ENCODE measurements at regions not wholly inside any gene's neighbourhood (a gene's known extent, or its start where the extent isn't known, plus 50 kb on each side); places are given as distances from the start of the nearest gene placed in this dataset.

DNA sequence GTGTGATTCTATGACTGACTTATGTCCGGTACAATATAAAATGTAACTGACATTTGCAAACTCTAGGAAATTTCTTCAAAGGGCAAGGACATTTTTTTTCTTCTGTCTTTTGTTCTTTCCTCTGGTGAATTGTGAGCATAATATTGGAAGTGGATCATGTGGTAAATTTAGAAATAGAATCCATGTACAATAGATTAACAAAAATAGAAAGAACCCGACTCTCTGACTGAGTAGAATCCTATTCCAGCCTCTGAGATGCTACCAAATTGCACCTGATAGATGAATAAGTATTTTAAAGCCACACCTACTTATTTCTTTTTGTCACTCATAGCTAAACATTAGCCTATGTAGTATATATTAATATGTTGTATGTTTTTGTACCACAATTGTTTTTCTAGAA is 860.3 kb downstream of the LUZP2 start:
- TF ChIP-seq, protein P1, sequence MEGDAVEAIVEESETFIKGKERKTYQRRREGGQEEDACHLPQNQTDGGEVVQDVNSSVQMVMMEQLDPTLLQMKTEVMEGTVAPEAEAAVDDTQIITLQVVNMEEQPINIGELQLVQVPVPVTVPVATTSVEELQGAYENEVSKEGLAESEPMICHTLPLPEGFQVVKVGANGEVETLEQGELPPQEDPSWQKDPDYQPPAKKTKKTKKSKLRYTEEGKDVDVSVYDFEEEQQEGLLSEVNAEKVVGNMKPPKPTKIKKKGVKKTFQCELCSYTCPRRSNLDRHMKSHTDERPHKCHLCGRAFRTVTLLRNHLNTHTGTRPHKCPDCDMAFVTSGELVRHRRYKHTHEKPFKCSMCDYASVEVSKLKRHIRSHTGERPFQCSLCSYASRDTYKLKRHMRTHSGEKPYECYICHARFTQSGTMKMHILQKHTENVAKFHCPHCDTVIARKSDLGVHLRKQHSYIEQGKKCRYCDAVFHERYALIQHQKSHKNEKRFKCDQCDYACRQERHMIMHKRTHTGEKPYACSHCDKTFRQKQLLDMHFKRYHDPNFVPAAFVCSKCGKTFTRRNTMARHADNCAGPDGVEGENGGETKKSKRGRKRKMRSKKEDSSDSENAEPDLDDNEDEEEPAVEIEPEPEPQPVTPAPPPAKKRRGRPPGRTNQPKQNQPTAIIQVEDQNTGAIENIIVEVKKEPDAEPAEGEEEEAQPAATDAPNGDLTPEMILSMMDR (conservative IDR thresholded peaks at IDR 0.05; ENCODE audit: low read depth, low read length), result no peak
- no peak overlapping the region for H3K4me3 ChIP-seq (ENCODE audit: low read length)
- DNase-seq (ENCODE audit: low read depth), result no peak

DNA sequence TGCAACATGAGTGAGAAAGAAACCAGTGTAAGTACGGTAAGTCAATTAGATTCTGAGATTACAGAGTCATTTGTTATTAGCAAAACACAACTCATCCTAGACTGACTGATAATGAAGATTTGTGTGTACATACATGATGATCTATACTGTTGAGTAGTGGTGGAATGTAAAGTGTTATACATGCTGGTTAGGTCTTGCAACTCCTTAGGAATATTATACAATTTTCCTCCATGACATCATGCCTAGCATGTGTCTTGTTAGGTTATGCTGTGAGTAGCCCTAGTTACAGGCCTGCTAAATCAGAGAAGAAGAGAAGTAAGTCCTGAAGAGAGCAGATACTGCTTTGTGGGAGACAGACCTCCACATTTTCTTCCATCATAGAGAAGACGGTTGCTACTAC is 880.6 kb downstream of the LUZP2 start:
- H3K4me3 ChIP-seq (ENCODE audit: low read length), result no peak overlapping the region
- DNase-seq (ENCODE audit: low read depth), result no peak
- TF ChIP-seq, protein P1 (conservative IDR thresholded peaks at IDR 0.05; ENCODE audit: low read depth, low read length), result no peak

DNA sequence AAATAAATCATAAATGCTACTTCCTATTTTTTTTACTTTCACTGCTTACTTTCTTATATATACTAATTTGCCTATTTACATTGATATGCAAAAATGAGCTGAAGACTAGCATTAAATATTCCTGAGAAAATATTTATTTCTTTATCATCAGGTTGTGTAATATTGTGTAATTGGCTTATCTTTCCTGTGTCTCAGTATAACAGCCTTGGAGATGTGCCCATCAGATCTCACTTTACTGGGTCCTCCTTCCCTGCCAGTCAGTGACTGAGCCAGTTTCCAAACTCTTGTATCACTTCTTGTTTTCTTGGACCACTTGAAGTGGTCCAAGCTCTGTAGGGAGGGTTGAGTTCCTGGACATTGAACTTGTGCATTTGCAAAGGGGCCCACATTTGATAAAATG is 900.0 kb downstream of the LUZP2 start:
- DNase-seq (ENCODE audit: low read depth), result no peak
- H3K4me3 ChIP-seq (ENCODE audit: low read length), result no peak overlapping the region
- TF ChIP-seq, protein P1 (conservative IDR thresholded peaks at IDR 0.05; ENCODE audit: low read depth, low read length), result no peak

DNA sequence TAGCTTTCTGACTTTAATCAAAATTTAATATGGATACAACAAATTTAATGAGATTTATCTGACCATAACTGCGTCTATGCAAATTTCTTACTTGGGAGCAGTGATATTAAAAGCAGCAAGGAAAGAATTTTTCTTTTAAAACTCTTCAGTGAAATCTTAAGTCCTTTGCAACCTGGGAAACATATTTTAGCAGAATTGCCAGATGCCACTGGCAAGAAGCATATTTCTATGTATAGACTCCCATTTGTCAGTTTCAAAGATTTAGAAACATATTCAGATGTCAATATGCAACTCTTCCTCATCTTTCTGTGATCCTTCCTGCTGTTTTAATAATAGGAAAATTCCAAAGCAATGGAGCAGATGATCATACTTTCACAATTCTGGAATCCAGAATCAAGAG is 911.3 kb downstream of the LUZP2 start:
- no peak overlapping the region for H3K4me3 ChIP-seq (ENCODE audit: low read length)
- DNase-seq (ENCODE audit: low read depth), result no peak
- TF ChIP-seq, protein P1 (conservative IDR thresholded peaks at IDR 0.05; ENCODE audit: low read depth, low read length), result no peak

DNA sequence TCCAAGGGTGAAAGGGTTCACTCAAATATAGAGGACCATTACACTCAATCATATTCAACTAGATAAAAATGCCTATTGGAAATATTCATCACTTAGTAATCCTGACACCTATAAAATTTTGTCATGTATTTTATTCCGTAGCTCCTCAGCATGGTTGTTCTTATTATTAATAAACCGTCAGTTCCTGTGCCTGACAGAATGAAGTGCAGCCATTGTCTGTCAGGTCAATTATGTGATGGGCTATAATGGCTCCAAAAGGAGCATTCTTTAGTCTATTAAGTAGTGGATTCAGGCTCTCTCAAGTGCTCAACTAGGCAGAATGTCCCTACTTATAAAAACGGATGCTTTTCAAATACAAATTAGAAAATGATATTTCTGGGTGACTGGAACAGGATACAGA is 916.1 kb upstream of the ANO3 start:
- DNase-seq (ENCODE audit: low read depth), result no peak
- H3K4me3 ChIP-seq (ENCODE audit: low read length), result no peak overlapping the region
- TF ChIP-seq, protein P1 (conservative IDR thresholded peaks at IDR 0.05; ENCODE audit: low read depth, low read length), result no peak

DNA sequence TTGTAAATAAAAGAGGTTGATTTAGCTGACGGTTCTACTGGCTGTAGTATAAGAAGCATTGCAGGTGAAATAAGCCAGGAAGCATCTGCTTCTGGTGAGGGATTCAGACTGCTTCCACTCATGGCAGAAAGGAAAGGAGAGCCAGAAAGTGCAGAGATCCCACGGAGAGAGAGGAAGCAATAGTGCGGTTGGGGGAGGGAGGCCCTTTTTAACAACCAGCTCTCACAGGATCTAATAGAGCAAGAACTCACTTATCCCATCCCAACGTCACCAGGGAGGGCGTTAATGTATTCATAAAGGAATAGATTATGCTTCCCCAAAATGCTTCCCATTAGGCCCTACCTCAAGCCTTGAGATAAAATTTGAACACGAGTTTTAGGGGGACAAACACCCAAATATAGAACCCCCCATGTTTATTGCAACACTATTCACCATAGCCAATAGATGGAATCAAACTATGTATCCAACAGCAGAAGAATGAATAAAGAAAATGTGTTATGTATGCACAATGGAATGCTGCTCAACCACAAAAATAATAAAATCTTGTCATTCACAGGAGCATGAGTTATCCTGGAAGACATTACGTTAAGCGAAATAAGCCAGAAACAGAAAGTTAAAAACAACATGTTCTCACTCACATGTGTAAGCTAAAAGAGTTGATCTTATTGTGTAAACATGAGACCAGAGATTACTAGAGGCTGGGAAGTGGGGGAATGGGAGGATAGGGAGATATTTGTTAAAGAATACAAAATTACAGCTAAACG is 908.3 kb upstream of the ANO3 start:
- TF ChIP-seq, protein P1 (conservative IDR thresholded peaks at IDR 0.05; ENCODE audit: low read depth, low read length), result no peak
- no peak overlapping the region for H3K4me3 ChIP-seq (ENCODE audit: low read length)
- DNase-seq (ENCODE audit: low read depth), result peak; percentile 28

DNA sequence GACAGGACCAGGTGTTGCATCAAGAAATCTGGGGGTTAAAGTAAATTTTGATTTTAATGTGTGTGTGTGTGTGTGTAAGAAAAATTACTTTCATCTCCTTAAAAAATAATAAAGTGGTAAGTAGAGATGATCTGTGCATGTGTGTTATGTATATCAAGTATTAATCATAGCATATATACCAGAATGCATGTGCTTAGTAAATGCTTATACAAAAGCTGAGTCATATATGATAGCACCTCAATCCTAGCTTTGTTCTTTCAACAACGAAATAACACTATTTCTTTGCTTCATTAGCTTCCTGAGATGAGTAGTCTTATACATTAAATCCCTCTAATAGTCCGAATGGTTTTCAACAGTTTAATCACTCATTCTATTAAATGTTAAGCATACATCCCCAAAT is 899.6 kb upstream of the ANO3 start:
- no peak for DNase-seq (ENCODE audit: low read depth)
- TF ChIP-seq, protein P1 (conservative IDR thresholded peaks at IDR 0.05; ENCODE audit: low read depth, low read length), result no peak
- H3K4me3 ChIP-seq (ENCODE audit: low read length), result no peak overlapping the region

All from retinal pigment epithelial cell (primary cell).